ENCODE measurements at regions not wholly inside any gene's neighbourhood (a gene's known extent, or its start where the extent isn't known, plus 50 kb on each side); places are given as distances from the start of the nearest gene placed in this dataset.

DNA sequence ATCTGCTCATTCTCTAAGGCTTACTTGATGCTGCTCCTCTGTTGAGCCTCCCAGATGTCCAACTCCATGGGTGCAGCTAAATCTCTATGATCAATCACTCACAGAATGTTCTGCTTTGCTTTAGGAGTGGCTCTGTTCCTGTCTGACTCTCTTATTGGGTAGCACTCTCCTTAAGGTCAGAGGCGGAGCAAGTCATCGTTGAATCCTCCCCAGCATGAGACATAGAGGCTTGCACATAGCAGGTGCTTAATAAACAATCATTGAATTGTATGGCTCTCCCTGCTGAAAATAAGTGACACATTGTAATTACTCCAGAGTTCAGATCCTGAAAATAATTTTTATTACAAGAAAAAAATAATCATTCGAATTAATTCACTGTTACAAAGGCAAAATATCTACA, 69.7 kb downstream of the NPS start:
- no peaks in the 10 kb centered on the region for H4K20me1 ChIP-seq (ENCODE audit: insufficient read depth)
- no peak overlapping the region for H2AFZ ChIP-seq (ENCODE audit: low read depth, low read length)
- H3F3A ChIP-seq (ENCODE audit: insufficient read depth, low read length, poor library complexity, severe bottlenecking), result no peaks in the 10 kb centered on the region
- no peak overlapping the region for H3K4me2 ChIP-seq (ENCODE audit: low read length)
- no peak overlapping the region for H3K9ac ChIP-seq (ENCODE audit: low read length)
- H3K27ac ChIP-seq (ENCODE audit: low read length), result no peak overlapping the region
- no peak overlapping the region for H3K4me3 ChIP-seq (ENCODE audit: low read length)
- TF ChIP-seq RAD21 (conservative IDR thresholded peaks at IDR 0.05) (no peak), SMC3 (conservative IDR thresholded peaks at IDR 0.05; ENCODE audit: poor library complexity) (no peak), EP300 (conservative IDR thresholded peaks at IDR 0.05; ENCODE audit: poor library complexity, severe bottlenecking) (no peak), MXI1 (conservative IDR thresholded peaks at IDR 0.05; ENCODE audit: poor library complexity, severe bottlenecking) (no peak), POLR2AphosphoS5 (IDR thresholded peaks at IDR 0.05) (no peak)
- TF ChIP-seq, protein P1, sequence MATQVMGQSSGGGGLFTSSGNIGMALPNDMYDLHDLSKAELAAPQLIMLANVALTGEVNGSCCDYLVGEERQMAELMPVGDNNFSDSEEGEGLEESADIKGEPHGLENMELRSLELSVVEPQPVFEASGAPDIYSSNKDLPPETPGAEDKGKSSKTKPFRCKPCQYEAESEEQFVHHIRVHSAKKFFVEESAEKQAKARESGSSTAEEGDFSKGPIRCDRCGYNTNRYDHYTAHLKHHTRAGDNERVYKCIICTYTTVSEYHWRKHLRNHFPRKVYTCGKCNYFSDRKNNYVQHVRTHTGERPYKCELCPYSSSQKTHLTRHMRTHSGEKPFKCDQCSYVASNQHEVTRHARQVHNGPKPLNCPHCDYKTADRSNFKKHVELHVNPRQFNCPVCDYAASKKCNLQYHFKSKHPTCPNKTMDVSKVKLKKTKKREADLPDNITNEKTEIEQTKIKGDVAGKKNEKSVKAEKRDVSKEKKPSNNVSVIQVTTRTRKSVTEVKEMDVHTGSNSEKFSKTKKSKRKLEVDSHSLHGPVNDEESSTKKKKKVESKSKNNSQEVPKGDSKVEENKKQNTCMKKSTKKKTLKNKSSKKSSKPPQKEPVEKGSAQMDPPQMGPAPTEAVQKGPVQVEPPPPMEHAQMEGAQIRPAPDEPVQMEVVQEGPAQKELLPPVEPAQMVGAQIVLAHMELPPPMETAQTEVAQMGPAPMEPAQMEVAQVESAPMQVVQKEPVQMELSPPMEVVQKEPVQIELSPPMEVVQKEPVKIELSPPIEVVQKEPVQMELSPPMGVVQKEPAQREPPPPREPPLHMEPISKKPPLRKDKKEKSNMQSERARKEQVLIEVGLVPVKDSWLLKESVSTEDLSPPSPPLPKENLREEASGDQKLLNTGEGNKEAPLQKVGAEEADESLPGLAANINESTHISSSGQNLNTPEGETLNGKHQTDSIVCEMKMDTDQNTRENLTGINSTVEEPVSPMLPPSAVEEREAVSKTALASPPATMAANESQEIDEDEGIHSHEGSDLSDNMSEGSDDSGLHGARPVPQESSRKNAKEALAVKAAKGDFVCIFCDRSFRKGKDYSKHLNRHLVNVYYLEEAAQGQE (IDR thresholded peaks at IDR 0.05; ENCODE audit: borderline replicate concordance), result no peak
- H3K79me2 ChIP-seq (replicated peaks; ENCODE audit: insufficient read depth, low read length), result no peaks in the 10 kb centered on the region
- H3K36me3 ChIP-seq (ENCODE audit: insufficient read depth, low read length), result no peaks in the 10 kb centered on the region
- H3K27me3 ChIP-seq (ENCODE audit: insufficient read depth, low read depth, low read length), result no peaks in the 10 kb centered on the region
- no peaks in the 10 kb centered on the region for H3K9me3 ChIP-seq (ENCODE audit: low read length)
- no peaks in the 10 kb centered on the region for H3K9me2 ChIP-seq (ENCODE audit: insufficient read depth, low read length)

DNA sequence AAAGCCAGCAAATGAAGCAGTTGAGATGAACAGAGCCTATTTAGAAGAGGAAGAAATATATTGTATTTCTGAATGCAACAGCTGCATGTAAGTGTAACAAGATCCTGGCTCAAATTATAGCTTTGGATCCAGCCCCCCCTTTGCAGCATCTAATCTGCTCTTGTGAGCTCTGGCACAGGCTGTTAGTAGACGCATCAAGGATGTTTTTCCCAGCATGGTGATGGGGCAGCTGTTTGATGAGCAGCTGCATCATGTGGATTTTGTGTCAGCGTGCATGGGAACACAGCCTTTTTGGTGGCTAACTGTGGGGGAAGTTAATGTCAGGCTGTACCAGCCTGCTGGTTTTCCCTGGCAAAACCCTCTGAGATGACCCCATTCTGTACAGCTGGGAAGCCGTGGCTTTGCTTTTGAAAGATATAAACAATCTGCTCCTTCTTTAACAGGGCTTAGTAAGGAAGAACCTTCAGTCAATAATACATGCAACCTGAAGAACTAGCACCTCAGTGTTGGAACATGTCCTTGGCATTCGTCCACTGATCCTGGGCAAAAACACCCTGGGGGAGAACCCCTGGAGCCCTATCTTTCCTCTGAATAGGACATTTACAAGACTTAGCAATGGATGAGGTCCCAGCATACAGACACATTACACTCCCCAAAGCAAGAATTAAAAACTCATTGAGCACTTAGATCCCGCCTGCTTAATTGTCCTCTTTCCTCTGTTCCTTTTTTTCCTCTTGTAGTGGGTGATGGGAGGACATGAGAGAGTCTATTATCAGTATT, 70.6 kb downstream of the NPS start:
- Histone ChIP-seq H3F3A (ENCODE audit: insufficient read depth, low read length, poor library complexity, severe bottlenecking) (no peaks in the 10 kb centered on the region), H4K20me1 (ENCODE audit: insufficient read depth) (no peaks in the 10 kb centered on the region), H2AFZ (ENCODE audit: low read depth, low read length) (no peak overlapping the region), H3K9ac (ENCODE audit: low read length) (no peak overlapping the region), H3K9me2 (ENCODE audit: insufficient read depth, low read length) (no peaks in the 10 kb centered on the region), H3K36me3 (ENCODE audit: insufficient read depth, low read length) (no peaks in the 10 kb centered on the region), H3K4me3 (ENCODE audit: low read length) (no peak overlapping the region), H3K27me3 (ENCODE audit: insufficient read depth, low read depth, low read length) (no peaks in the 10 kb centered on the region), H3K27ac (ENCODE audit: low read length) (no peak overlapping the region), H3K9me3 (ENCODE audit: low read length) (no peaks in the 10 kb centered on the region), H3K79me2 (replicated peaks; ENCODE audit: insufficient read depth, low read length) (no peaks in the 10 kb centered on the region), H3K4me2 (ENCODE audit: low read length) (no peak overlapping the region)
- no peak for TF ChIP-seq MXI1 (conservative IDR thresholded peaks at IDR 0.05; ENCODE audit: poor library complexity, severe bottlenecking)
- TF ChIP-seq SMC3 (conservative IDR thresholded peaks at IDR 0.05; ENCODE audit: poor library complexity), result no peak
- no peak for TF ChIP-seq RAD21 (conservative IDR thresholded peaks at IDR 0.05)
- no peak for TF ChIP-seq EP300 (conservative IDR thresholded peaks at IDR 0.05; ENCODE audit: poor library complexity, severe bottlenecking)
- TF ChIP-seq POLR2AphosphoS5 (IDR thresholded peaks at IDR 0.05), result peak; percentile 55
- no peak for TF ChIP-seq TAF1 (IDR thresholded peaks at IDR 0.05; ENCODE audit: low read depth)
- TF ChIP-seq, protein P1 (IDR thresholded peaks at IDR 0.05; ENCODE audit: borderline replicate concordance), result no peak

Data from neural cell (in vitro differentiated cells).